ENCODE measurements at regions not wholly inside any gene's neighbourhood (a gene's known extent, or its start where the extent isn't known, plus 50 kb on each side); places are given as distances from the start of the nearest gene placed in this dataset.

- TF ChIP-seq GATA1 (IDR thresholded peaks at IDR 0.05; ENCODE audit: low read depth, low read length) (no peak), POLR2A (IDR thresholded peaks at IDR 0.05; ENCODE audit: low read length) (no peak)
- no peak for DNase-seq
Observed at GRCh38 chr12:45638386-45638785, 91.1 kb upstream of the ARID2 start.

DNA sequence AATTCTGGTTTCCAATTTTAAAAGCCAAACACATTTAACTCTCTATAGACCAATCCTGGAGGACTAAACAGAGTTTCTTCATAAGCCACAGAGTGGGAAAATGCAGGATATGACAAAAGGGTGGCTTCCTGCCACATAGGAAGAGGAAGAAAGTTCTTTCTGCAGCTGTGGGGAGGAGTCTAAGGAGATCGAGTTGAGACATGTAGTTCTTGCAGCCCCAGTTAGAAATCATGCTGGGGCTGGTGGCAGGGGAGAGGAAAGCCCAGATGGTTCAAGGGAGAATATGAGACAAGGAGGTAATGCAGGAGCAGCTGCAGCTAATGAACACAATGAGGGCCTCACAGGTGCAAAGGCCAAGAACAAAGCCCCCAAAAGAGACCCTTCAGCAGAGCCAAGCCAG lies 85.0 kb upstream of the ARID2 start:
- DNase-seq, result no peak
- TF ChIP-seq GATA1 (IDR thresholded peaks at IDR 0.05; ENCODE audit: low read depth, low read length) (no peak), POLR2A (IDR thresholded peaks at IDR 0.05; ENCODE audit: low read length) (no peak)

DNA sequence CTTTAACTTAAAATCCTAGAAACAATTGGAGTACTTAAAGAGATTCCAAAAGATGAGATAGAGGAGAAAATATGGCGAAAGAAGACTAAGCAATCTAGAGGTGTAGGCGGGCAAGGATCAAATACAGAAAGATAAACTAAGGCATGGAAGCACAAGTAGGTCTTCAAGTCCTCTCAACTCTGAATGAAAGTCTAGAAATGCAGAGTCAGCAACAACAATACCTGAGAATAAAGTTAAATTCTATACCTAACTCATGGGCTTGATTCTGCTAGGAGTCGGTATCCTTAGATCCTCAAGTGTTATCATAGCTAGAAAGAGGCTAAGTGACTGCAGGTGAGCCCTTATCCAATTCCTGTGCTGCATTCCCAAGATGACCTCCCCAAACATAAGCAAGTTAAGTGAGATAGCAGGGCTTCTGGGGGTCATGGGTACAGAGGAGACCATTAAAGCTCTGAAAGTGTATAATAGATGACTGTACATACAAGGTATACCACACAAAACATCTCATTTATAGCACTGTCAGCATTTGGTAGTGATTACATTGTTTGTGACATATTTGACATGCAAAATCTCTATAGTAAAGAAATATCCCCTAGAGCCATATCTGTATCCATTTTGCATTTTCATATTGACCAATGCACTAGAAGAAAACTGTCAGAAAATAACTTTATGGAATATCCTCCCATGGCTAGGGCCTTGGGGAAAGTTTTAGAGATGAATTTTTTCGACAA lies 82.5 kb upstream of the ARID2 start:
- TF ChIP-seq GATA1 (IDR thresholded peaks at IDR 0.05; ENCODE audit: low read depth, low read length) (no peak), POLR2A (IDR thresholded peaks at IDR 0.05; ENCODE audit: low read length) (no peak)
- DNase-seq, result no peak

DNA sequence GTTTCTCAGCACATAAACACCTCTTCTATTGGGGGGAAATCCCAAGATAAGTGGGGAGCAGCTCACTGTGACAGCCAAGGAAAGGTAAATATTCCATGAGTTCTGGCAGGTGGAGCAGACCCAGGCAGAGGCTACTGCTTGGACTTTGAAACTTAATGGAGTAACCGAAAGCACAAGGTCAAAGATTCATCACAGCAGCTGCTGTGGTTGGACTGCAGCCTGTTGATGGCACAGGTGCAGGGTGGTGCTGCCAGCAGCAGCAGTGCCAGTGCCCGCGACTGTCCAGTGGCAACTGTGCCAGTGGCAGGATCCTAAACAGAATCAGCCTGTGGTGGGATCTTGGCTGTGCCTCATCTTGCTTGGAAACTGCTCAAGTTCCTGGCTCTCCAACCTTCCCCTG lies 81.4 kb upstream of the ARID2 start:
- TF ChIP-seq GATA1 (IDR thresholded peaks at IDR 0.05; ENCODE audit: low read depth, low read length) (no peak), POLR2A (IDR thresholded peaks at IDR 0.05; ENCODE audit: low read length) (no peak)
- no peak for DNase-seq

DNA sequence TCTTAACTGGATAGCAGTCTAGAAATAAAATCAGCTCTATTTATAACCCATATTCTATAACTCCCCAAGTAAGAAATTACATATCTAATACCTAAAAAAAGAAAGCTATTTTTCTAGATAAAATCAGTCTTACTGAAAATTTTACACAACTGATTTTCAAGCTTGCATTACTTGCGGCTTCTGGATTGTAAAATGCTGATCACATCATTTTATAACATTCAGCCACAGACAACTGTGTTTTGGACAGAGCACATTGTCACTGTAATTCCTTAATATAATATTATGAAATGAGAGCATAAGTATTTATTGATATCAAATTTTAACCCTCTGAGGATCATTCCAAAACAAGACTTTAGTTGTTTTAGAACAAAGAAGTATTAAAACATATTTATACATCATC lies 78.5 kb upstream of the ARID2 start:
- TF ChIP-seq GATA1 (IDR thresholded peaks at IDR 0.05; ENCODE audit: low read depth, low read length) (no peak), POLR2A (IDR thresholded peaks at IDR 0.05; ENCODE audit: low read length) (no peak)
- no peak for DNase-seq

GRCh38 chr12:45654002-45654665 lies 75.4 kb upstream of the ARID2 start:
- DNase-seq, result no peak
- TF ChIP-seq GATA1 (IDR thresholded peaks at IDR 0.05; ENCODE audit: low read depth, low read length) (no peak), POLR2A (IDR thresholded peaks at IDR 0.05; ENCODE audit: low read length) (no peak)

DNA sequence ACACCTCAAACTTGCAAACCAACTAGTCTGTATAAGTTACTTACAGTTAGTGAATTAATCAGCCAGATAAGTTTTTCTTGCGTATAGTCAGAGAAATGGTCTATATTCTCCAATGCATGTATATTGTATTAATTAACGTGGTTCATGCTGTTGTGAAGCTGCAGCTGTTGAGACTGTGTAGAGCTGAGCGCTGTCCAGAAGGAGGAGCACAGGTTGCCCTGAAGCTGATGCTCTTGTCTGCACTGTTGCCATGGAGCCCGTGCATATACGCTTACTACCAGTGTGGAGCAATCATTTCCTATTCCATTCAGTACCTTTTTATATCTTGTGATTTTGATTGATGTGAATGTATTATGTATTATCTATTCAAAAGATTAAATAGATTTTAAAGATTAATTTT lies 74.3 kb upstream of the ARID2 start:
- no peak for TF ChIP-seq GATA1 (IDR thresholded peaks at IDR 0.05; ENCODE audit: low read depth, low read length)
- TF ChIP-seq POLR2A (IDR thresholded peaks at IDR 0.05; ENCODE audit: low read length), result no peak
- peak; percentile 17 to 26 for DNase-seq

- DNase-seq, result no peak
- TF ChIP-seq GATA1 (IDR thresholded peaks at IDR 0.05; ENCODE audit: low read depth, low read length) (no peak), POLR2A (IDR thresholded peaks at IDR 0.05; ENCODE audit: low read length) (no peak)
Observed at GRCh38 chr12:45655743-45656142, 73.8 kb upstream of the ARID2 start.

DNA sequence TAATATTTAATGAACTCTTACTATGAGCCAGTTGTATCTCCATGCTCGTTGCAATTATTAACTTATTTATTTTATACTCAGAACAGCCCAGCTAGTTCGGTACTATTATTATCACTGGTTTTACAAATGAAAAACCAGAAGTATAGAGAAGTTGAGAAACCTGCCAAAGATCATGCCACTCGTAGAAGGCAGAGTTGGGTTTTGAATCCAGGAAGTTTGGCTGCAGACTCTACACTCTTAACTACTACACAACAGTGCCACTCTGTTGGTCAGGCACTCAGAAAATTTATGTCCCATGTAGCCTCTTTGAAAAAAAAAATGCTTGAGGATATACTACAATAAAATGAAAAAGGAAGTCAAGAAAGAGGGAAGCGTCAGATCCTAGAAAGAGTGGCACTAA lies 71.5 kb upstream of the ARID2 start:
- no peak for TF ChIP-seq POLR2A (IDR thresholded peaks at IDR 0.05; ENCODE audit: low read length)
- TF ChIP-seq GATA1 (IDR thresholded peaks at IDR 0.05; ENCODE audit: low read depth, low read length), result no peak
- no peak for DNase-seq

- DNase-seq, result peak; percentile 8 to 60
- TF ChIP-seq GATA1 (IDR thresholded peaks at IDR 0.05; ENCODE audit: low read depth, low read length) (no peak), POLR2A (IDR thresholded peaks at IDR 0.05; ENCODE audit: low read length) (no peak)
Observed at GRCh38 chr12:45660330-45660729, 69.2 kb upstream of the ARID2 start.

GRCh38 chr12:45663455-45663854 lies 66.1 kb upstream of the ARID2 start:
- TF ChIP-seq POLR2A (IDR thresholded peaks at IDR 0.05; ENCODE audit: low read length) (no peak), GATA1 (IDR thresholded peaks at IDR 0.05; ENCODE audit: low read depth, low read length) (no peak)
- DNase-seq, result no peak

DNA sequence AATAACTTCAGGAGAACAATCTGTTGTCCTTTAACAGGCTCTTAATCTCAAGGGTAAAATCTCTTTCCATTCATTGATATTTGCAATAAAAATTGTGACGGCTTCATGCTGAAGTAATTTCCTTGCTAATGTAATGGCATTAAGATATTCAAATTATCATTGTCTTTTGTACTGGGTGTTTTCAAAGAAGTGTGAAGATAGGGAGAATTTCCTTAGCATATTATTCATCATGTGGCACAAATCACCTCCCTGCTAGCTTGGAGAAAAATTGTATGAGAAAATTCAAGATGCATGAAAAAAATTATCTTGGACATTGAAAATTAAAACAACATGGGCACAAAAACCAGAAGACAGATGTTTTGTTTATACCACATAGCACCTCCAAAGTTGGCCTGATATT lies 63.6 kb upstream of the ARID2 start:
- no peak for TF ChIP-seq GATA1 (IDR thresholded peaks at IDR 0.05; ENCODE audit: low read depth, low read length)
- DNase-seq, result no peak

DNA sequence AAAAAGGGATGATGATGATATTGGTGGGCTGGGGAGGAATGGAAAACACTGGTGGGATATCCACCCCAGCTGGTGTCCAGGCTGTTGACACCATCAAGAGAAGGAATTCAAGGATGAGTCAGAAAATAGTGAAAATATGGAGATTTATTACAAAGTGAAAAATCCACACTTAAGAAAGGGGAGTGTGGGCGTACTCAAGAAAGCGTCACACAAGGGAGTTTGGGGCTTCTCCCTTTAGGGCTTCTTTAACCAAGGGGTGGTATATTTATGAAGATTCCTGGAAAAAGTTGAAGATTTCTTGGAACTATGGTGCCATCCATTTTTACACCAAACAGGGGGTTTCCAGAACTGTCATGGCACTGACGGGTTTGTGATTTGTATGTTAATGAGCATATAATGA lies 63.1 kb upstream of the ARID2 start:
- DNase-seq, result no peak
- TF ChIP-seq GATA1 (IDR thresholded peaks at IDR 0.05; ENCODE audit: low read depth, low read length) (no peak), POLR2A (IDR thresholded peaks at IDR 0.05; ENCODE audit: low read length) (no peak)

- no peak for TF ChIP-seq POLR2A (IDR thresholded peaks at IDR 0.05; ENCODE audit: low read length)
- TF ChIP-seq GATA1 (IDR thresholded peaks at IDR 0.05; ENCODE audit: low read depth, low read length), result no peak
- DNase-seq, result peak in 1 of 2 experiments; percentile 20
Observed at GRCh38 chr12:45666816-45667215, 62.7 kb upstream of the ARID2 start.

DNA sequence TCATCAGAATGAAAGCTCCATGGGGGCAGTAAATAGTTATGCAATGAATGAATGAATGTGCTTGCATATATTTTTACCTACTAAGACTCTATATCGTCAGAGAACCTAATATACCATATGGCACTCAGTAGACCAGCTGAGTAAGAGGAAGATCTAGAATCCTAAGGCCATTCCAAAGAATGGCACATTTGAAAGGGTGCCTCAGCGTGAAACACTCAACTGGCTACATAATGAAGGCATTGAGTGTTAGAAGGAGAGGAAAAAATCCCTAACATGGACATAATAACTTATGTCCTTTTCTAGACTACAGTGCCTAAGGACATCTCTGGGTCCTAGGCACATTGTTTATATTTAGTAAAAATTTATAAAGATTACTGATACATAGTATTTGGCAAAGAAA lies 61.7 kb upstream of the ARID2 start:
- no peak for DNase-seq
- TF ChIP-seq POLR2A (IDR thresholded peaks at IDR 0.05; ENCODE audit: low read length) (no peak), GATA1 (IDR thresholded peaks at IDR 0.05; ENCODE audit: low read depth, low read length) (no peak)

Measured in erythroblast (primary cell).